GM23338 (cell line): ENCODE measurements at regions not wholly inside any gene's neighbourhood (a gene's known extent, or its start where the extent isn't known, plus 50 kb on each side); places are given as distances from the start of the nearest gene placed in this dataset.

Source experiments
- EZH2 ChIP-seq: fragments of 200-600 bp; sonication (generic); IDR thresholded peaks from one replicate; pipeline ENCODE4 v1.8.0; 2017; ENCODE audit warnings: antibody characterized with exemption, mild to moderate bottlenecking, low read depth; ENCODE audit not compliant: unreplicated experiment
- EZH2phosphoT487 ChIP-seq: fragments of 200-600 bp; sonication (generic); IDR thresholded peaks from one replicate; pipeline ENCODE4 v1.8.1; 2018; ENCODE audit warnings: antibody characterized with exemption; ENCODE audit not compliant: unreplicated experiment
- POLR2AphosphoS5 ChIP-seq: IDR thresholded peaks from 2 replicates; pipeline ENCODE4 v1.6.1; 2016; ENCODE audit warnings: antibody characterized with exemption, low read depth
- TF ChIP-seq, protein P1 (sequence below), 2 experiments: fragments of 200-600 bp in 1 of 2; sonication (generic) in 1 of 2; conservative IDR thresholded peaks; 2 replicates each; pipeline versions ENCODE4 v1.5.1 to v1.6.1; 2016 to 2017; ENCODE audit warnings: antibody characterized with exemption in 2 of 2, low read depth in 2 of 2, mild to moderate bottlenecking in 2 of 2, moderate library complexity in 1 of 2
- TF ChIP-seq, protein P2 (sequence below): IDR thresholded peaks from one replicate; pipeline ENCODE4 v1.6.1; 2018; ENCODE audit warnings: antibody characterized with exemption; ENCODE audit not compliant: unreplicated experiment

DNA sequence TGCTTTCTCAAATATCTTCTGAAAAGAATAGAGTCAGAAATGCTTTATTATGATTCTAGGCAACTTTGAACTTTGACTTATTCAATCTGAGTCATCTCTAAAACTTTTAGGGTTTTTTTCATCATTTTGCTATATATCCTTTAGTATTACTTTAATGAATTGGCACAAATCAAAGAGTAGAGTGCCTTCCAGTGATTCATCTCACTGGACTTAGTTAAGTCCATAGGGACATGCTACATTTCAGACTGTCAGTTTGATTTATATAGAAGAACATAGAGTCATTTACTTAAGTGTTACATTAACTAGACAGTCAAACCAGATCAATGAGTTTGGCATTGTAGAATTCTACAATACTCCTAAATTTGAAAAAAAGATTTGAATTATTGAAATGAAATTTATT lies 1235.7 kb upstream of the MAP3K7 start:
- TF ChIP-seq POLR2AphosphoS5 (no peak), EZH2 (no peak), EZH2phosphoT487 (no peak)
- TF ChIP-seq, protein P1, sequence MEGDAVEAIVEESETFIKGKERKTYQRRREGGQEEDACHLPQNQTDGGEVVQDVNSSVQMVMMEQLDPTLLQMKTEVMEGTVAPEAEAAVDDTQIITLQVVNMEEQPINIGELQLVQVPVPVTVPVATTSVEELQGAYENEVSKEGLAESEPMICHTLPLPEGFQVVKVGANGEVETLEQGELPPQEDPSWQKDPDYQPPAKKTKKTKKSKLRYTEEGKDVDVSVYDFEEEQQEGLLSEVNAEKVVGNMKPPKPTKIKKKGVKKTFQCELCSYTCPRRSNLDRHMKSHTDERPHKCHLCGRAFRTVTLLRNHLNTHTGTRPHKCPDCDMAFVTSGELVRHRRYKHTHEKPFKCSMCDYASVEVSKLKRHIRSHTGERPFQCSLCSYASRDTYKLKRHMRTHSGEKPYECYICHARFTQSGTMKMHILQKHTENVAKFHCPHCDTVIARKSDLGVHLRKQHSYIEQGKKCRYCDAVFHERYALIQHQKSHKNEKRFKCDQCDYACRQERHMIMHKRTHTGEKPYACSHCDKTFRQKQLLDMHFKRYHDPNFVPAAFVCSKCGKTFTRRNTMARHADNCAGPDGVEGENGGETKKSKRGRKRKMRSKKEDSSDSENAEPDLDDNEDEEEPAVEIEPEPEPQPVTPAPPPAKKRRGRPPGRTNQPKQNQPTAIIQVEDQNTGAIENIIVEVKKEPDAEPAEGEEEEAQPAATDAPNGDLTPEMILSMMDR (conservative IDR thresholded peaks at IDR 0.05; ENCODE audit: low read depth in 2 of 2) = no peak
- TF ChIP-seq, protein P2, sequence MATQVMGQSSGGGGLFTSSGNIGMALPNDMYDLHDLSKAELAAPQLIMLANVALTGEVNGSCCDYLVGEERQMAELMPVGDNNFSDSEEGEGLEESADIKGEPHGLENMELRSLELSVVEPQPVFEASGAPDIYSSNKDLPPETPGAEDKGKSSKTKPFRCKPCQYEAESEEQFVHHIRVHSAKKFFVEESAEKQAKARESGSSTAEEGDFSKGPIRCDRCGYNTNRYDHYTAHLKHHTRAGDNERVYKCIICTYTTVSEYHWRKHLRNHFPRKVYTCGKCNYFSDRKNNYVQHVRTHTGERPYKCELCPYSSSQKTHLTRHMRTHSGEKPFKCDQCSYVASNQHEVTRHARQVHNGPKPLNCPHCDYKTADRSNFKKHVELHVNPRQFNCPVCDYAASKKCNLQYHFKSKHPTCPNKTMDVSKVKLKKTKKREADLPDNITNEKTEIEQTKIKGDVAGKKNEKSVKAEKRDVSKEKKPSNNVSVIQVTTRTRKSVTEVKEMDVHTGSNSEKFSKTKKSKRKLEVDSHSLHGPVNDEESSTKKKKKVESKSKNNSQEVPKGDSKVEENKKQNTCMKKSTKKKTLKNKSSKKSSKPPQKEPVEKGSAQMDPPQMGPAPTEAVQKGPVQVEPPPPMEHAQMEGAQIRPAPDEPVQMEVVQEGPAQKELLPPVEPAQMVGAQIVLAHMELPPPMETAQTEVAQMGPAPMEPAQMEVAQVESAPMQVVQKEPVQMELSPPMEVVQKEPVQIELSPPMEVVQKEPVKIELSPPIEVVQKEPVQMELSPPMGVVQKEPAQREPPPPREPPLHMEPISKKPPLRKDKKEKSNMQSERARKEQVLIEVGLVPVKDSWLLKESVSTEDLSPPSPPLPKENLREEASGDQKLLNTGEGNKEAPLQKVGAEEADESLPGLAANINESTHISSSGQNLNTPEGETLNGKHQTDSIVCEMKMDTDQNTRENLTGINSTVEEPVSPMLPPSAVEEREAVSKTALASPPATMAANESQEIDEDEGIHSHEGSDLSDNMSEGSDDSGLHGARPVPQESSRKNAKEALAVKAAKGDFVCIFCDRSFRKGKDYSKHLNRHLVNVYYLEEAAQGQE = no peak
